H9 (cell line): ENCODE measurements at regions not wholly inside any gene's neighbourhood (a gene's known extent, or its start where the extent isn't known, plus 50 kb on each side); places are given as distances from the start of the nearest gene placed in this dataset.

ENCODE experiments used
- DNase-seq: peaks from one replicate; pipeline ENCODE4 v3.0.0-alpha.2; 2017
- H2AFZ ChIP-seq: one replicate; pipeline ENCODE4 v1.6.1; 2013; ENCODE audit warnings: mild to moderate bottlenecking, low read length, control low read depth, moderate library complexity
- H2AK5ac ChIP-seq: 2 replicates; pipeline ENCODE4 v1.6.1; 2013; ENCODE audit warnings: low read length, control low read depth, mixed read lengths; ENCODE audit not compliant: insufficient read length
- H2BK120ac ChIP-seq: one replicate; pipeline ENCODE4 v1.6.1; 2013; ENCODE audit warnings: low read depth, mild to moderate bottlenecking, low read length, control low read depth, inconsistent platforms; ENCODE audit not compliant: poor library complexity, severe bottlenecking
- H2BK12ac ChIP-seq: 2 replicates; pipeline ENCODE4 v1.6.1; 2013; ENCODE audit warnings: low read length, control low read depth, mixed read lengths, low read depth; ENCODE audit not compliant: insufficient read length
- H2BK15ac ChIP-seq: 2 replicates; pipeline ENCODE4 v1.6.1; 2013; ENCODE audit warnings: low read depth, low read length, control low read depth
- H2BK20ac ChIP-seq: one replicate; pipeline ENCODE4 v1.6.1; 2013; ENCODE audit warnings: low read depth, mild to moderate bottlenecking, low read length, control low read depth, inconsistent platforms; ENCODE audit not compliant: poor library complexity, severe bottlenecking
- H2BK5ac ChIP-seq: 2 replicates; pipeline ENCODE4 v1.6.1; 2013; ENCODE audit warnings: low read length, control low read depth, mixed read lengths; ENCODE audit not compliant: insufficient read length
- H3K14ac ChIP-seq: 2 replicates; pipeline ENCODE4 v1.6.1; 2013; ENCODE audit warnings: low read length, control low read depth; ENCODE audit not compliant: insufficient read depth
- H3K18ac ChIP-seq: 2 replicates; pipeline ENCODE4 v1.6.1; 2013; ENCODE audit warnings: low read depth, mild to moderate bottlenecking, mixed read lengths, low read length, control low read depth; ENCODE audit not compliant: insufficient read length
- H3K23ac ChIP-seq: 2 replicates; pipeline ENCODE4 v1.6.1; 2013; ENCODE audit warnings: low read length, control low read depth, mixed read lengths, low read depth; ENCODE audit not compliant: insufficient read length
- H3K23me2 ChIP-seq: 2 replicates; pipeline ENCODE4 v1.6.1; 2013; ENCODE audit warnings: low read depth, mild to moderate bottlenecking, mixed read lengths, low read length, control low read depth; ENCODE audit not compliant: insufficient read length, poor library complexity, severe bottlenecking
- H3K27ac ChIP-seq: 2 replicates; pipeline ENCODE4 v1.5.1; 2013; ENCODE audit warnings: low read length, control low read depth, mixed read lengths, low read depth; ENCODE audit not compliant: insufficient read length
- H3K27me3 ChIP-seq: 2 replicates; pipeline ENCODE4 v1.6.1; 2013; ENCODE audit warnings: low read length, control low read depth, inconsistent platforms; ENCODE audit not compliant: insufficient read depth
- H3K4ac ChIP-seq: 2 replicates; pipeline ENCODE4 v1.6.1; 2013; ENCODE audit warnings: low read depth, mild to moderate bottlenecking, control low read depth, inconsistent platforms, low read length, moderate library complexity
- H3K4me1 ChIP-seq: 2 replicates; pipeline ENCODE4 v1.6.1; 2013; ENCODE audit warnings: low read length, control low read depth, inconsistent platforms; ENCODE audit not compliant: insufficient read depth
- H3K4me2 ChIP-seq: 2 replicates; pipeline ENCODE4 v1.6.1; 2013; ENCODE audit warnings: low read length, control low read depth, mixed read lengths; ENCODE audit not compliant: insufficient read length, insufficient read depth
- H3K56ac ChIP-seq: 2 replicates; pipeline ENCODE4 v1.6.1; 2013; ENCODE audit warnings: low read depth, mild to moderate bottlenecking, mixed read lengths, low read length, control low read depth; ENCODE audit not compliant: insufficient read length
- H3K79me1 ChIP-seq: 2 replicates; pipeline ENCODE4 v1.6.1; 2013; ENCODE audit warnings: low read depth, mild to moderate bottlenecking, moderate library complexity, low read length, control low read depth, inconsistent platforms; ENCODE audit not compliant: insufficient read depth, poor library complexity, severe bottlenecking
- H3K79me2 ChIP-seq: 2 replicates; pipeline ENCODE4 v1.6.1; 2013; ENCODE audit warnings: low read length, control low read depth, inconsistent platforms; ENCODE audit not compliant: insufficient read depth
- H3K9ac ChIP-seq: 2 replicates; pipeline ENCODE4 v1.6.1; 2013; ENCODE audit warnings: low read length, control low read depth, mixed read lengths; ENCODE audit not compliant: insufficient read length; ENCODE audit errors: extremely low read depth
- H3K9me3 ChIP-seq: one replicate; pipeline ENCODE4 v1.6.1; 2013; ENCODE audit warnings: low read depth, low read length, inconsistent platforms; ENCODE audit not compliant: control insufficient read depth
- H3T11ph ChIP-seq: one replicate; pipeline ENCODE4 v1.6.1; 2013; ENCODE audit warnings: mild to moderate bottlenecking, low read length, control low read depth, inconsistent platforms
- H4K20me1 ChIP-seq: one replicate; pipeline ENCODE4 v1.6.1; 2013; ENCODE audit not compliant: control insufficient read depth, insufficient read length, insufficient read depth
- H4K5ac ChIP-seq: 2 replicates; pipeline ENCODE4 v1.6.1; 2013; ENCODE audit warnings: low read depth, mild to moderate bottlenecking, mixed read lengths, low read length, control low read depth; ENCODE audit not compliant: insufficient read length
- H4K8ac ChIP-seq: replicated peaks from 2 replicates; pipeline ENCODE4 v1.6.1; 2013; ENCODE audit warnings: low read length, control low read depth, mixed read lengths, low read depth; ENCODE audit not compliant: insufficient read length
- H4K91ac ChIP-seq: 2 replicates; pipeline ENCODE4 v1.6.1; 2013; ENCODE audit warnings: low read depth, mild to moderate bottlenecking, moderate library complexity, mixed read lengths, low read length, control low read depth; ENCODE audit not compliant: insufficient read length
- H3K27ac Mint-ChIP-seq, 3 experiments: 2 replicates in 2 of 3; 3 replicates in 1 of 3; pipeline ENCODE4 v1.8.0; 2020 to 2021; ENCODE audit warnings: mixed read lengths in 3 of 3, mild to moderate bottlenecking in 1 of 3, moderate library complexity in 1 of 3
- H3K27me3 Mint-ChIP-seq: 2 replicates; pipeline ENCODE4 v1.8.0; 2021; ENCODE audit warnings: low read depth, mild to moderate bottlenecking, moderate library complexity, mixed read lengths
- H3K36me3 Mint-ChIP-seq, 3 experiments: 2 replicates in 2 of 3; 3 replicates in 1 of 3; pipeline ENCODE4 v1.8.0; 2020 to 2021; ENCODE audit warnings: low read depth in 3 of 3, mixed read lengths in 3 of 3; ENCODE audit not compliant: insufficient read depth in 1 of 3
- H3K4me1 Mint-ChIP-seq, 2 experiments: 2 replicates each; pipeline ENCODE4 v1.8.0; 2020; ENCODE audit warnings: mixed read lengths in 2 of 2
- H3K4me3 Mint-ChIP-seq, 2 experiments: 2 replicates in 1 of 2; 3 replicates in 1 of 2; pipeline ENCODE4 v1.8.0; 2020 to 2021; ENCODE audit warnings: mild to moderate bottlenecking in 2 of 2, mixed read lengths in 2 of 2, moderate library complexity in 1 of 2
- H3K9me3 Mint-ChIP-seq, 2 experiments: 2 replicates in 1 of 2; 3 replicates in 1 of 2; pipeline ENCODE4 v1.8.0; 2020; ENCODE audit warnings: mild to moderate bottlenecking in 2 of 2, mixed read lengths in 2 of 2, moderate library complexity in 1 of 2
- WGBS: extraction: QIAGEN DNeasy Blood & Tissue Kit; methylation state at CpG from one replicate; pipeline ENCODE4 v1.1.7; 2013; ENCODE audit warnings: missing lambda C conversion rate, low lambda C conversion rate, mixed read lengths; ENCODE audit not compliant: insufficient read length; ENCODE audit errors: extremely low coverage; 5-methylcytosine and 5-hydroxymethylcytosine counted together
- TF ChIP-seq, protein P1 (sequence below): fragments of 200-600 bp; sonication (generic); conservative IDR thresholded peaks from 3 replicates; pipeline ENCODE4 v1.8.0; 2021; ENCODE audit warnings: antibody characterized with exemption, mild to moderate bottlenecking

DNA sequence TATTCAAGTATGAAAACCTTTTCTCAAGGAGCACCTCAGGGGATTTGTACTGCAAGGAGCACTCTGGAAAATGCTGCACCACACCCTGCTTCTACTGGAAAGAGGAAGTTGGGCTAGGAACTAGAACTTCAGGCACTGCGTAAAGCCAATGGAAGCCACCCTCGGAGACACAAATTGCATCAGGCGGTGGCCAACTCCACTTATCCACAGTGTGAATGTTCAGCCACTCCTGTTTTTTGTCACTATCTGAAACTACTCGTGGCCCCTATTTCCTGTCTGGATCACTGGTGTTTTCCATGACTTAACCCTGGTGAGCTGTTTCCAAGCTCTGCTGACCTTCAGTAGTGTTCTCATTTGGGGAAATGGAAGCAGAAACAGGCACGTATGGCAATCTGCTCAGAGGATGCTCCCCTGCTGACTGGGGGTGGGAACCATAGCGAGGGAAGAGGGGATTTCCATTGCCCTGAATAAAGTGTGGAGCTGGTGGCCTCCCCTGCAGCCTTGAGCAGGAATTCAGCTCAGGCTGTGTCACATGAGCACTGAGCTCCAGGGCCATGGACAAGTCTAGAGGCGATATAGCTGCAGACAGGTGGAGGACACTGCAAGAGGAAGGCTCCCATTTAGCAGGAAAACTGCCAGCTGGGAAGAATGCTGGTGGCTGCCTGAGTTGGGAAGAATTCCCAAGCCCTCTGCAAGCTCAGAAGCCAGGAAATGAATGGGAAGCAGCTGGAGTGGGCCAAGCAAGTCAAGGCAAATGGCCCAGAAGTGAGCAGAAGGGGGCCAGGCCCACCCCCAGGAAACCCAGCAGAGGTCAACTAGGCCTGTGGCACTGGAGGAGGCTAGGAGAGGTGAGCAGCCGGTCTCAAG lies 50.5 kb upstream of the RAP1B start:
- H3K79me1 ChIP-seq: no peaks in the 10 kb centered on the region
- no peak overlapping the region for H3K9ac ChIP-seq
- Mint-ChIP-seq H3K27ac (peak overlapping the region in 2 of 3 experiments; percentile 49 to 70; a peak in 3 of 7 replicates), H3K4me1 (peaks cover 5 to 11% of the 10 kb centered on the region in 2 experiments), H3K9me3 (no peaks in the 10 kb centered on the region), H3K27me3 (no peaks in the 10 kb centered on the region), H3K4me3 (no peak overlapping the region), H3K36me3 (no peaks in the 10 kb centered on the region)
- no peak overlapping the region for H3K18ac ChIP-seq
- no peaks in the 10 kb centered on the region for H3K9me3 ChIP-seq
- H2AFZ ChIP-seq: peak overlapping the region; percentile 41
- no peak overlapping the region for H2BK20ac ChIP-seq
- no CpG with 5 or more reads among the region's 8 CpGs for WGBS
- no peaks in the 10 kb centered on the region; the same call in 1 of the 2 replicates for H3K4me1 ChIP-seq
- no peak overlapping the region for H3K27ac ChIP-seq
- H3T11ph ChIP-seq: no peak overlapping the region
- no peak overlapping the region for H3K23ac ChIP-seq
- H4K91ac ChIP-seq: no peak overlapping the region
- H2AK5ac ChIP-seq: no peak overlapping the region
- H2BK12ac ChIP-seq: no peak overlapping the region
- no peak overlapping the region for H2BK120ac ChIP-seq
- no peak overlapping the region for H3K4ac ChIP-seq
- no peaks in the 10 kb centered on the region for H4K20me1 ChIP-seq
- H3K56ac ChIP-seq: no peak overlapping the region
- TF ChIP-seq, protein P1, sequence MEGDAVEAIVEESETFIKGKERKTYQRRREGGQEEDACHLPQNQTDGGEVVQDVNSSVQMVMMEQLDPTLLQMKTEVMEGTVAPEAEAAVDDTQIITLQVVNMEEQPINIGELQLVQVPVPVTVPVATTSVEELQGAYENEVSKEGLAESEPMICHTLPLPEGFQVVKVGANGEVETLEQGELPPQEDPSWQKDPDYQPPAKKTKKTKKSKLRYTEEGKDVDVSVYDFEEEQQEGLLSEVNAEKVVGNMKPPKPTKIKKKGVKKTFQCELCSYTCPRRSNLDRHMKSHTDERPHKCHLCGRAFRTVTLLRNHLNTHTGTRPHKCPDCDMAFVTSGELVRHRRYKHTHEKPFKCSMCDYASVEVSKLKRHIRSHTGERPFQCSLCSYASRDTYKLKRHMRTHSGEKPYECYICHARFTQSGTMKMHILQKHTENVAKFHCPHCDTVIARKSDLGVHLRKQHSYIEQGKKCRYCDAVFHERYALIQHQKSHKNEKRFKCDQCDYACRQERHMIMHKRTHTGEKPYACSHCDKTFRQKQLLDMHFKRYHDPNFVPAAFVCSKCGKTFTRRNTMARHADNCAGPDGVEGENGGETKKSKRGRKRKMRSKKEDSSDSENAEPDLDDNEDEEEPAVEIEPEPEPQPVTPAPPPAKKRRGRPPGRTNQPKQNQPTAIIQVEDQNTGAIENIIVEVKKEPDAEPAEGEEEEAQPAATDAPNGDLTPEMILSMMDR: no peak
- no peaks in the 10 kb centered on the region for H3K23me2 ChIP-seq
- DNase-seq: peak; percentile 53
- no peak overlapping the region for H2BK5ac ChIP-seq
- H3K27me3 ChIP-seq: no peaks in the 10 kb centered on the region
- no peak overlapping the region for H3K14ac ChIP-seq
- H4K5ac ChIP-seq: no peak overlapping the region
- H3K4me2 ChIP-seq: no peak overlapping the region
- no peak overlapping the region for H4K8ac ChIP-seq
- no peak overlapping the region for H2BK15ac ChIP-seq
- H3K79me2 ChIP-seq: no peaks in the 10 kb centered on the region
